ENCODE measurements at regions not wholly inside any gene's neighbourhood (a gene's known extent, or its start where the extent isn't known, plus 50 kb on each side); places are given as distances from the start of the nearest gene placed in this dataset.

DNA sequence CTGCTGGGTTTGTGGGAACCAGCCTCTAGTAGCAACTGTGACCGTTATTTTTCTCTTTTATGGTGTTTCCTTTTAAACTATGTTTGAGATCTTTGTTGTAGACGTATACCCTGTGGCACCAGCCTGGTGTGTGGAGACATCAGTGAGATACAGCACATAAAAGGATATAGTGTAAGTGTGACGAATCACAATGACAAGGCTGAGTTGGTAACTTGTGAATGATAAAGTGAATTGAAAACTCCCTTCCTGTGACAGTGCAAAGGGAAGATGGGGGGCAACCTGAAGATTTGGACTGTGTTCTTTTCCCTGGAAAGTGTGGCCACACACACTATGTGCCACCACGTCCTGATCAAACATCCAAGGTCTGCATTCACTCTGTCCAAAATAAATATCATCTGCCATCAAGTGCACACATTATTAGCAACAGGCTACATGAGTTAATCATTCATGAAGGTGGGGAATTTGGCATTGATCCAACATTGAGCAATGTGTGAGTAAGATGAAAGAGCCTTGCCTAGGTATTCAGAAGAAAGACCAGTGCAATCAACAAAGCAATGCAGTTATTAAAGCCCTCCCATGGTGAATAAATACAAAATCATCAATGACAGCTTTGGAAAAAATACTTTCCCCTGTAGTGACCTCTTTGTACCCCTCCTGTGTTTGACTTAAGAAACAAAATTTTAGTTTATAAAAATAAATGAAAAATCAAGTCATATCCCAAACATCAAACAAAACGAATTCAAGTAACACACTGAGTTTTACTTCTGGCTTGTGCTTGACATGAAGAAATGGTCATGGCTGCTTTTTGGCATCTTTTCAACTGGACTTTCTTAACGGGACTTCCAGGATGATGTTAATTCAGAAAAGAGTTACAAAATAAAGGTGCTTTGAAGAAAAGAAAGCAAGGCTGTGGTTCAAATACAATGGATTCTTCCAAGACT lies 1280.5 kb upstream of the ZEB2 start:
- Mint-ChIP-seq H3K9me3 (no peaks in the 10 kb centered on the region), H3K4me3 (no peak overlapping the region), H3K36me3 (no peaks in the 10 kb centered on the region), H3K27me3 (ENCODE audit: low read depth) (no peaks in the 10 kb centered on the region), H3K27ac (no peak overlapping the region), H3K4me1 (no peaks in the 10 kb centered on the region)
- no peak for DNase-seq (ENCODE audit: low spot score in 2 of 2, unreplicated experiment in 2 of 2)
- TF ChIP-seq, protein P1, sequence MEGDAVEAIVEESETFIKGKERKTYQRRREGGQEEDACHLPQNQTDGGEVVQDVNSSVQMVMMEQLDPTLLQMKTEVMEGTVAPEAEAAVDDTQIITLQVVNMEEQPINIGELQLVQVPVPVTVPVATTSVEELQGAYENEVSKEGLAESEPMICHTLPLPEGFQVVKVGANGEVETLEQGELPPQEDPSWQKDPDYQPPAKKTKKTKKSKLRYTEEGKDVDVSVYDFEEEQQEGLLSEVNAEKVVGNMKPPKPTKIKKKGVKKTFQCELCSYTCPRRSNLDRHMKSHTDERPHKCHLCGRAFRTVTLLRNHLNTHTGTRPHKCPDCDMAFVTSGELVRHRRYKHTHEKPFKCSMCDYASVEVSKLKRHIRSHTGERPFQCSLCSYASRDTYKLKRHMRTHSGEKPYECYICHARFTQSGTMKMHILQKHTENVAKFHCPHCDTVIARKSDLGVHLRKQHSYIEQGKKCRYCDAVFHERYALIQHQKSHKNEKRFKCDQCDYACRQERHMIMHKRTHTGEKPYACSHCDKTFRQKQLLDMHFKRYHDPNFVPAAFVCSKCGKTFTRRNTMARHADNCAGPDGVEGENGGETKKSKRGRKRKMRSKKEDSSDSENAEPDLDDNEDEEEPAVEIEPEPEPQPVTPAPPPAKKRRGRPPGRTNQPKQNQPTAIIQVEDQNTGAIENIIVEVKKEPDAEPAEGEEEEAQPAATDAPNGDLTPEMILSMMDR (IDR thresholded peaks at IDR 0.05; ENCODE audit: unreplicated experiment), result no peak

DNA sequence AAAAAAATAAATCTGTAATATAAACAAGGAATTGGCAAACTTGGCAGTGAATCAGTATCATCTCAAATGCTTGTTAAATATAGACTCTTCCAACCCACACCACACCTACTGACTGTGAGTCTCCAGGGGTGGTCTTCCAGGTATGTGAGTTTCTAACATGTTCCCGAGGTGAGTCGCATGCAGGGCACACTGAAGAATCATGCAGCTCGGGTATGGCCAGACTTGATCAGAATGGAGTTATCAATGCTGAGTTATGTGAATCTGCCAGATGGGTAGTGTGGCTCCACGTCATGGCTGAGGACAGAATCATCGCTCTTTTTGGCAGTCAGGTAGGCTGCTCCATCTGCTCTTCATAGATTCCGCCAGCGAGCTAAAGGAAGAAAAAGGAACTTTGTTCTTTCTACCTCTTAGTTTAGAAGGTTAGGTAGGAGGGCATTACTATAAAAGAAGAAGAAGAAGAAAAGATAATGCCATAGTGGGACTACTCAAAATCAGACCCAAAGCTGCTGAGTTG lies 1279.7 kb upstream of the ZEB2 start:
- no peak for DNase-seq (ENCODE audit: low spot score in 2 of 2, unreplicated experiment in 2 of 2)

GRCh38 chr2:145798419-145798818 lies 1278.5 kb upstream of the ZEB2 start:
- TF ChIP-seq, protein P1 (IDR thresholded peaks at IDR 0.05; ENCODE audit: unreplicated experiment), result no peak
- no peaks in the 10 kb centered on the region for H3K9me3 Mint-ChIP-seq
- H3K4me3 Mint-ChIP-seq, result no peak overlapping the region
- no peaks in the 10 kb centered on the region for H3K4me1 Mint-ChIP-seq
- H3K27me3 Mint-ChIP-seq (ENCODE audit: low read depth), result no peaks in the 10 kb centered on the region
- DNase-seq (ENCODE audit: low spot score in 2 of 2, unreplicated experiment in 2 of 2), result no peak
- no peaks in the 10 kb centered on the region for H3K36me3 Mint-ChIP-seq
- no peak overlapping the region for H3K27ac Mint-ChIP-seq

More for the DNA sequence above, 1279.7 kb upstream of the ZEB2 start:
- no peaks in the 10 kb centered on the region for H3K9me3 Mint-ChIP-seq
- H3K27me3 Mint-ChIP-seq (ENCODE audit: low read depth), result no peaks in the 10 kb centered on the region
- no peaks in the 10 kb centered on the region for H3K36me3 Mint-ChIP-seq
- H3K4me3 Mint-ChIP-seq, result no peak overlapping the region
- TF ChIP-seq, protein P1 (IDR thresholded peaks at IDR 0.05; ENCODE audit: unreplicated experiment), result no peak
- H3K27ac Mint-ChIP-seq, result no peak overlapping the region
- no peaks in the 10 kb centered on the region for H3K4me1 Mint-ChIP-seq

GRCh38 chr2:145797692-145798091 lies 1277.8 kb upstream of the ZEB2 start:
- Mint-ChIP-seq H3K4me1 (no peaks in the 10 kb centered on the region), H3K27ac (no peak overlapping the region), H3K36me3 (no peaks in the 10 kb centered on the region), H3K9me3 (no peaks in the 10 kb centered on the region), H3K4me3 (no peak overlapping the region), H3K27me3 (ENCODE audit: low read depth) (no peaks in the 10 kb centered on the region)
- TF ChIP-seq, protein P1 (IDR thresholded peaks at IDR 0.05; ENCODE audit: unreplicated experiment), result no peak
- DNase-seq (ENCODE audit: low spot score in 2 of 2, unreplicated experiment in 2 of 2), result no peak

- Mint-ChIP-seq H3K4me3 (no peak overlapping the region), H3K27me3 (ENCODE audit: low read depth) (no peaks in the 10 kb centered on the region), H3K27ac (no peak overlapping the region), H3K9me3 (no peaks in the 10 kb centered on the region), H3K36me3 (no peaks in the 10 kb centered on the region), H3K4me1 (no peaks in the 10 kb centered on the region)
- no peak for DNase-seq (ENCODE audit: low spot score in 2 of 2, unreplicated experiment in 2 of 2)
- TF ChIP-seq, protein P1 (IDR thresholded peaks at IDR 0.05; ENCODE audit: unreplicated experiment), result no peak
Measured at GRCh38 chr2:145792745-145793144, 1272.8 kb upstream of the ZEB2 start.

Data from mesothelial cell of epicardium (in vitro differentiated cells).